Panc1 (cell line): ENCODE measurements at regions not wholly inside any gene's neighbourhood (a gene's known extent, or its start where the extent isn't known, plus 50 kb on each side); places are given as distances from the start of the nearest gene placed in this dataset.
"Not testable (repeated sequence)": the region's sequence is repeated elsewhere in the genome, so short reads cannot be mapped to it uniquely, and the experiment has no call there.

Experiments
- ATAC-seq: fragments of 200-7000 bp; cut with Tn5 transposase; 2 replicates; pipeline ENCODE4 v1.9.1; 2020; ENCODE audit warnings: mild to moderate bottlenecking, moderate library complexity
- BruUV-seq: library from RNA; stranded (reverse); fragments of 400-500 nt; replicated peaks from 2 replicates; lab custom pipeline; 2021; lab: Mats Ljungman, UMichigan
- CTCF ChIA-PET: fragments of 300-600 bp; sonication (Branson Sonifier 250); formaldehyde crosslinking; loops from one replicate; lab custom pipeline; 2022; ENCODE audit warnings: antibody characterized with exemption; lab: Charles Lee
- POLR2A ChIA-PET: fragments of 300-600 bp; sonication (Branson Sonifier 250); formaldehyde crosslinking; loops from one replicate; lab custom pipeline; 2022; ENCODE audit warnings: antibody characterized with exemption; lab: Charles Lee
- DNase-seq: peaks from one replicate; pipeline ENCODE4 v3.0.0-alpha.2; 2010; ENCODE audit warnings: low read depth, low spot score
- H3K27ac ChIP-seq: 2 replicates; pipeline ENCODE4 v1.5.1; 2011; ENCODE audit warnings: mild to moderate bottlenecking, low read length, inconsistent platforms
- H3K27me3 ChIP-seq: fragments of 200-500 bp; sonication (Bioruptor generic); 2 replicates; pipeline ENCODE4 v1.6.0; 2014; ENCODE audit warnings: low read length, inconsistent platforms; ENCODE audit not compliant: control insufficient read depth, insufficient read depth
- H3K36me3 ChIP-seq: fragments of 200-500 bp; sonication (Bioruptor generic); 2 replicates; pipeline ENCODE4 v1.5.1; 2014; ENCODE audit warnings: inconsistent platforms, mild to moderate bottlenecking, low read length, moderate library complexity; ENCODE audit not compliant: control insufficient read depth, insufficient read depth
- H3K4me1 ChIP-seq: 2 replicates; pipeline ENCODE4 v1.5.1; 2011; ENCODE audit warnings: inconsistent platforms, mild to moderate bottlenecking, low read length, moderate library complexity; ENCODE audit not compliant: control insufficient read depth, insufficient read depth
- H3K4me3 ChIP-seq, 2 experiments: 2 replicates each; pipeline ENCODE4 v1.5.1; 2011 to 2012; ENCODE audit warnings: low read depth in 2 of 2, low read length in 2 of 2, mild to moderate bottlenecking in 2 of 2, inconsistent platforms in 1 of 2, moderate library complexity in 1 of 2
- H3K9me3 ChIP-seq: fragments of 200-500 bp; sonication (Bioruptor generic); 2 replicates; pipeline ENCODE4 v1.5.1; 2014; ENCODE audit warnings: low read depth, mild to moderate bottlenecking, inconsistent platforms, low read length, moderate library complexity; ENCODE audit not compliant: control insufficient read depth, insufficient read depth
- POLR2AphosphoS5 ChIP-seq: IDR thresholded peaks from 2 replicates; pipeline ENCODE4 v1.6.1; 2012; ENCODE audit warnings: mild to moderate bottlenecking, low read depth, low read length, moderate library complexity
- SIN3A ChIP-seq: IDR thresholded peaks from 2 replicates; pipeline ENCODE4 v1.6.1; 2012; ENCODE audit warnings: low read depth, mild to moderate bottlenecking, low read length, moderate library complexity, borderline replicate concordance; ENCODE audit not compliant: insufficient read depth
- TCF7L2 ChIP-seq: IDR thresholded peaks from 2 replicates; pipeline ENCODE4 v1.6.1; 2011; ENCODE audit warnings: mild to moderate bottlenecking, low read depth, low read length, inconsistent platforms
- in situ Hi-C: cut with HindIII; loops from 2 replicates; pipeline ENCODE4 v1.10.0; 2016; ENCODE audit warnings: low sequenced_read_pairs, low pct_unique_long_range_greater_than_20kb
- intact Hi-C: fragments of 100-400 bp; cut with micrococcal nuclease; formaldehyde crosslinking; loops from one replicate; pipeline ENCODE4 v1.10.0; 2022; ENCODE audit not compliant: unreplicated experiment
- TF ChIP-seq, protein P1 (sequence below): fragments of 450-650 bp; IDR thresholded peaks from 2 replicates; pipeline ENCODE4 v1.5.1; 2017; ENCODE audit warnings: mild to moderate bottlenecking
- TF ChIP-seq, protein P2 (sequence below), 2 experiments: IDR thresholded peaks; 2 replicates each; pipeline ENCODE4 v1.6.1; 2011 to 2012; ENCODE audit warnings: low read depth in 2 of 2, control low read depth in 1 of 2, low read length in 1 of 2, mild to moderate bottlenecking in 1 of 2, moderate library complexity in 1 of 2; ENCODE audit not compliant: insufficient read depth in 1 of 2

DNA sequence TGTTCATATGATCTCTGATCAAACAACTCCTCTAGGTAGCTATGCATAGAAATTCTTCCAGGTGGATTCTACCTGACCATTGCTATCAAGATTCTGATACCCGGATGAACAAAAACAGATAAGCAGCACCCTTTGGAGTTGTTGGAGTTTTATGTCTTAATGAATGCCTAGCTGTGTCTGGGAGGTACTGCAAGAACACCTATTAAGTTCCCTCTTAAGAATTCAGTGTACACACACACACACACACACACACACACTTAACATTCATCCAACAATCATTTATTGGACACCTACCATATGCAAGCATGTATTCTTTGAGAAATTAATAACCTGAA, 58.1 kb upstream of the FNDC3B start:
- ATAC-seq (no peak), DNase-seq (no peak)
- TF ChIP-seq POLR2AphosphoS5 (no peak), SIN3A (no peak), TCF7L2 (no peak)
- TF ChIP-seq, protein P1, sequence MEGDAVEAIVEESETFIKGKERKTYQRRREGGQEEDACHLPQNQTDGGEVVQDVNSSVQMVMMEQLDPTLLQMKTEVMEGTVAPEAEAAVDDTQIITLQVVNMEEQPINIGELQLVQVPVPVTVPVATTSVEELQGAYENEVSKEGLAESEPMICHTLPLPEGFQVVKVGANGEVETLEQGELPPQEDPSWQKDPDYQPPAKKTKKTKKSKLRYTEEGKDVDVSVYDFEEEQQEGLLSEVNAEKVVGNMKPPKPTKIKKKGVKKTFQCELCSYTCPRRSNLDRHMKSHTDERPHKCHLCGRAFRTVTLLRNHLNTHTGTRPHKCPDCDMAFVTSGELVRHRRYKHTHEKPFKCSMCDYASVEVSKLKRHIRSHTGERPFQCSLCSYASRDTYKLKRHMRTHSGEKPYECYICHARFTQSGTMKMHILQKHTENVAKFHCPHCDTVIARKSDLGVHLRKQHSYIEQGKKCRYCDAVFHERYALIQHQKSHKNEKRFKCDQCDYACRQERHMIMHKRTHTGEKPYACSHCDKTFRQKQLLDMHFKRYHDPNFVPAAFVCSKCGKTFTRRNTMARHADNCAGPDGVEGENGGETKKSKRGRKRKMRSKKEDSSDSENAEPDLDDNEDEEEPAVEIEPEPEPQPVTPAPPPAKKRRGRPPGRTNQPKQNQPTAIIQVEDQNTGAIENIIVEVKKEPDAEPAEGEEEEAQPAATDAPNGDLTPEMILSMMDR = no peak
- TF ChIP-seq, protein P2, sequence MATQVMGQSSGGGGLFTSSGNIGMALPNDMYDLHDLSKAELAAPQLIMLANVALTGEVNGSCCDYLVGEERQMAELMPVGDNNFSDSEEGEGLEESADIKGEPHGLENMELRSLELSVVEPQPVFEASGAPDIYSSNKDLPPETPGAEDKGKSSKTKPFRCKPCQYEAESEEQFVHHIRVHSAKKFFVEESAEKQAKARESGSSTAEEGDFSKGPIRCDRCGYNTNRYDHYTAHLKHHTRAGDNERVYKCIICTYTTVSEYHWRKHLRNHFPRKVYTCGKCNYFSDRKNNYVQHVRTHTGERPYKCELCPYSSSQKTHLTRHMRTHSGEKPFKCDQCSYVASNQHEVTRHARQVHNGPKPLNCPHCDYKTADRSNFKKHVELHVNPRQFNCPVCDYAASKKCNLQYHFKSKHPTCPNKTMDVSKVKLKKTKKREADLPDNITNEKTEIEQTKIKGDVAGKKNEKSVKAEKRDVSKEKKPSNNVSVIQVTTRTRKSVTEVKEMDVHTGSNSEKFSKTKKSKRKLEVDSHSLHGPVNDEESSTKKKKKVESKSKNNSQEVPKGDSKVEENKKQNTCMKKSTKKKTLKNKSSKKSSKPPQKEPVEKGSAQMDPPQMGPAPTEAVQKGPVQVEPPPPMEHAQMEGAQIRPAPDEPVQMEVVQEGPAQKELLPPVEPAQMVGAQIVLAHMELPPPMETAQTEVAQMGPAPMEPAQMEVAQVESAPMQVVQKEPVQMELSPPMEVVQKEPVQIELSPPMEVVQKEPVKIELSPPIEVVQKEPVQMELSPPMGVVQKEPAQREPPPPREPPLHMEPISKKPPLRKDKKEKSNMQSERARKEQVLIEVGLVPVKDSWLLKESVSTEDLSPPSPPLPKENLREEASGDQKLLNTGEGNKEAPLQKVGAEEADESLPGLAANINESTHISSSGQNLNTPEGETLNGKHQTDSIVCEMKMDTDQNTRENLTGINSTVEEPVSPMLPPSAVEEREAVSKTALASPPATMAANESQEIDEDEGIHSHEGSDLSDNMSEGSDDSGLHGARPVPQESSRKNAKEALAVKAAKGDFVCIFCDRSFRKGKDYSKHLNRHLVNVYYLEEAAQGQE (IDR thresholded peaks at IDR 0.05; ENCODE audit: insufficient read depth in 1 of 2, low read depth in 2 of 2, low read length in 1 of 2) = no peak
- Histone ChIP-seq H3K27ac (no peak overlapping the region), H3K9me3 (no peaks in the 10 kb centered on the region), H3K27me3 (no peaks in the 10 kb centered on the region; the same call in 1 of the 2 replicates), H3K36me3 (no peaks in the 10 kb centered on the region), H3K4me1 (no peaks in the 10 kb centered on the region), H3K4me3 (no peak overlapping the region)
- POLR2A ChIA-PET = interaction anchor here (0.5 kb wide), 1 partner anchor 492 kb away, joined by 4 read pairs; no protein-coding TSS in a partner anchor
- BruUV-seq = no TSS peak
- in situ Hi-C loops (no loop called here), intact Hi-C loops (no loop called here)
- CTCF ChIA-PET = interaction anchor here (0.7 kb wide), 1 partner anchor 61 kb away, joined by 3 read pairs; no protein-coding TSS in a partner anchor

DNA sequence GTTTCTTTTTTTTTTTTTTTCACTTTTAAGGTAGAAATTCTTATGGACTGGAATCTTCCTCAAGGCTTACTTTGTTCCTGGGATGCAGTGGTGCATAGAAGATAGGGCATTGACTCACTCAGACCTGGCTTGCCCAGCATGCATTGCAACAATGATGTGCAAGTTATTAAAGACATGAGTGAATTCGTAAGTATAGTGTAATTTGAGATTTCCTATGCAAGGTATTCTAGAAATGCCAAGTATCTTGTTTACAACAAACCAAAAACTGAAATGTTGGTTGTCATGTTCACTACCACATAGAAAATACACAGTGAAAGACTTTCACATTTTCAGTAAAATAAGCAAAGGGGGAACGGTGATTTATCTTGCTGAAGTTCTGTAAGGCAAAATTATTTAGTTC, 56.5 kb upstream of the FNDC3B start:
- Histone ChIP-seq H3K4me1 (no peaks in the 10 kb centered on the region), H3K36me3 (no peaks in the 10 kb centered on the region), H3K9me3 (no peaks in the 10 kb centered on the region), H3K27me3 (no peaks in the 10 kb centered on the region; the same call in 1 of the 2 replicates), H3K4me3 (no peak overlapping the region), H3K27ac (no peak overlapping the region)
- no peak for TF ChIP-seq TCF7L2
- no peak for TF ChIP-seq POLR2AphosphoS5
- no peak for TF ChIP-seq SIN3A
- TF ChIP-seq, protein P2 (IDR thresholded peaks at IDR 0.05; ENCODE audit: insufficient read depth in 1 of 2, low read depth in 2 of 2, low read length in 1 of 2) = no peak
- TF ChIP-seq, protein P1 = no peak
- no TSS peak for BruUV-seq
- no peak for ATAC-seq
- intact Hi-C loops (no loop called here), in situ Hi-C loops (no loop called here)
- POLR2A ChIA-PET = no interaction called here
- CTCF ChIA-PET = no interaction called here
- DNase-seq = no peak

DNA sequence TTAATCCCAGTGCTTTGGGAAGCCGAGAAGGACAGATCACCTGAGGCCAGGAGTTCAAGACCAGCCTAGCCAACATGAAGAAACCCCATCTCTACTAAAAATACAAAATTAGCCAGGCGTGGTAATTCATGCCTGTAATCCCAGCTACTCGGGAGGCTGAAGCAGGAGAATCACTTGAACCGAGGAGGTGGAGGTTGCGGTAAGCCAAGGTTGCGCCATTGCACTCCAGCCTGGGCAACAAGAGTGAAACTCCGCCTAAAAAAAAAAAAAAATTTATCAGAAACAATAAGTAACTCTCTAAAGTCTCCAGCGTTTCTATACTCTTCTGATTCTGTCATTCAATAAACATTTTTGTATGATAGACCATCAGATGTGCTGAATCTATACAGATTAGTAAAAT, 55.7 kb upstream of the FNDC3B start:
- POLR2A ChIA-PET, in situ Hi-C loops, BruUV-seq, H3K27ac ChIP-seq, H3K9me3 ChIP-seq, intact Hi-C loops, H3K4me1 ChIP-seq, CTCF ChIA-PET, H3K4me3 ChIP-seq, H3K36me3 ChIP-seq, DNase-seq, H3K27me3 ChIP-seq, ATAC-seq: not testable (repeated sequence)
